ENCODE measurements at regions not wholly inside any gene's neighbourhood (a gene's known extent, or its start where the extent isn't known, plus 50 kb on each side); places are given as distances from the start of the nearest gene placed in this dataset.

DNA sequence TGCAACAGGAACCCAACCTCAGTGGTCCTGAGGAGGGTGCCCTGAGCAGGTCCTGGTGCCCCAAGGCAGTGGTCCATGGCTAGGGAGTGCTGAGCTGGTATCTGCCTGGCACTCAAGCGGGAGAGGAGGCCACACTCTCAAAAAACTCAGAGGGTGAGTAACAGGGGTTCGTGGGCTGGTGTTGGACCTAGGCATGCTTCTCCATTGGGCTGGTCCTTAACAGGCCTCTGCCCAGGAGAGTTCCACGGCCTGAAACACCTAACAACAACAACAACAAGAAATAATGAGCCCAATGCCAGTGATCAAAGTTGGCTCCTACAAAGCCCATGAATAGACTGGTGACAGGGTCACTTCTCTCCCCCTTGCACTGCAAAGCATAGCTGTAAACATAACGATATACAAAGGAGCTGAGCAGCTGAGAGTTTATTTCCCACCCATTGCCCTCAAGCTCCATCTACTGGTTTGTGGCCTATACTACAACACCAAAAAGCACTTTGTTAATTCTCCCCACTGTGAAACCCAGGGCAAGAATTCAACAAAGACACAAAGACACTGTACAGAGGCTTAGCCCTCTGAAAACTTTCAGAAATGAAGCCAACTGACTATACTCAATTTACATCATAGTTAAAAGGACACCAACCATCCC, 736.1 kb upstream of the ADGRL3 start:
- no peak overlapping the region for H3K23ac ChIP-seq (ENCODE audit: insufficient read length)
- H3K79me1 ChIP-seq (ENCODE audit: low read depth, low read length) = no peaks in the 10 kb centered on the region
- H3K36me3 ChIP-seq (ENCODE audit: control insufficient read depth in 2 of 4, insufficient read depth in 4 of 4, low read length in 3 of 4) = no peaks in the 10 kb centered on the region
- FAIRE-seq (no peak), DNase-seq (ENCODE audit: low read depth in 1 of 2, low spot score in 2 of 2) (peak in 1 of 2 experiments; percentile 49)
- H3K23me2 ChIP-seq (ENCODE audit: low read depth, low read length) = no peaks in the 10 kb centered on the region
- no peak overlapping the region for H3K14ac ChIP-seq (ENCODE audit: insufficient read length)
- peak overlapping the region; percentile 28 for H4K8ac ChIP-seq (ENCODE audit: extremely low read depth, insufficient read depth, low read length)
- no peak overlapping the region for H3K4ac ChIP-seq (replicated peaks; ENCODE audit: insufficient read length, low read depth, low read length)
- peaks cover 0 to 3% (median under 1%) of the 10 kb centered on the region in 4 experiments; a peak in 1 of 7 replicates for H3K4me1 ChIP-seq (replicated peaks in 1 of 4; ENCODE audit: control insufficient read depth in 3 of 4, insufficient read depth in 4 of 4, low read length in 3 of 4)
- no peak overlapping the region for H2AK5ac ChIP-seq (ENCODE audit: low read depth, low read length)
- H2BK20ac ChIP-seq (ENCODE audit: low read length) = no peak overlapping the region
- peak overlapping the region; percentile 68; the same call in 1 of the 2 replicates for H2BK12ac ChIP-seq (ENCODE audit: low read depth, low read length)
- H3K4me2 ChIP-seq (ENCODE audit: insufficient read depth in 1 of 2, low read depth in 2 of 2, low read length in 2 of 2) = no peak overlapping the region
- ChIA-PET CTCF (ENCODE audit: partially characterized antibody) (interaction anchor here (0.9 to 1.6 kb wide), 4 partner anchors 9 to 154 kb away, joined by 3 to 10 read pairs (median 4); no protein-coding TSS in a partner anchor), POLR2A (ENCODE audit: partially characterized antibody) (no interaction called here)
- no peak overlapping the region for H2BK5ac ChIP-seq (ENCODE audit: low read depth, low read length)
- no peak overlapping the region for H2BK120ac ChIP-seq (replicated peaks; ENCODE audit: low read depth, low read length)
- no peak overlapping the region for H3K27ac ChIP-seq (ENCODE audit: low read depth, low read length)
- H3K4me3 ChIP-seq (ENCODE audit: extremely low read depth in 1 of 4, insufficient read depth in 2 of 4, low read depth in 3 of 4, low read length in 4 of 4) = no peak overlapping the region
- no peak overlapping the region for H2BK15ac ChIP-seq (ENCODE audit: low read length)
- H3K27me3 ChIP-seq (replicated peaks in 1 of 4; ENCODE audit: control insufficient read depth in 3 of 4, extremely low read depth in 1 of 4, insufficient read depth in 3 of 4, low read length in 3 of 4) = no peaks in the 10 kb centered on the region
- WGBS, 2 experiments (ENCODE audit: extremely low coverage in 1 of 2, insufficient coverage in 1 of 2, insufficient read length in 1 of 2, insufficient replicate concordance in 2 of 2, low coverage in 1 of 2, low lambda C conversion rate in 2 of 2, missing lambda C conversion rate in 1 of 2) = 72% methylated on average over 3 of the region's 4 CpGs; no CpG with 5 or more reads in 1 of the 2 experiments
- no peaks in the 10 kb centered on the region for H3K9me3 ChIP-seq (ENCODE audit: insufficient read depth in 2 of 2, low read depth in 1 of 2, low read length in 1 of 2)
- H2AFZ ChIP-seq (ENCODE audit: low read length) = peak overlapping the region; percentile 92
- no peaks in the 10 kb centered on the region for H4K20me1 ChIP-seq (replicated peaks in 1 of 2; ENCODE audit: control insufficient read depth in 1 of 2, insufficient read depth in 2 of 2, low read length in 2 of 2)
- H4K91ac ChIP-seq (replicated peaks; ENCODE audit: insufficient read length, low read length) = no peak overlapping the region
- no peak overlapping the region for H3K9ac ChIP-seq (replicated peaks in 1 of 4; ENCODE audit: extremely low read depth in 1 of 4, low read depth in 3 of 4, low read length in 3 of 4)
- H4K5ac ChIP-seq (ENCODE audit: insufficient read length, low read depth, low read length) = no peak overlapping the region
- H3K56ac ChIP-seq (replicated peaks; ENCODE audit: insufficient read length, low read depth, low read length) = no peak overlapping the region
- no peaks in the 10 kb centered on the region for H3K79me2 ChIP-seq (ENCODE audit: control insufficient read depth in 1 of 2, insufficient read depth in 2 of 2, low read length in 2 of 2)
- no peak overlapping the region; the same call in 1 of the 2 replicates for H3K18ac ChIP-seq (ENCODE audit: extremely low read depth, low read length)
- TF ChIP-seq NRF1 (IDR thresholded peaks at IDR 0.05; ENCODE audit: low read depth, low read length) = no peak
- peak in 2 of 3 experiments; percentile 28 to 55; a peak in 3 of 4 replicates for TF ChIP-seq CTCF (IDR thresholded peaks at IDR 0.05; ENCODE audit: control extremely low read depth in 1 of 3, insufficient read depth in 1 of 3, low read depth in 1 of 3, low read length in 3 of 3)
- no peak for TF ChIP-seq ZNF274 (IDR thresholded peaks at IDR 0.05; ENCODE audit: borderline replicate concordance, extremely low read depth, low read length)
- TF ChIP-seq CTBP2 (IDR thresholded peaks at IDR 0.05; ENCODE audit: borderline replicate concordance, insufficient read depth, insufficient read length, low read length) = no peak
- no peak for TF ChIP-seq CHD2 (IDR thresholded peaks at IDR 0.05; ENCODE audit: low read length)
- peak; percentile 56 to 63 for TF ChIP-seq RAD21 (IDR thresholded peaks at IDR 0.05 in 1 of 2, conservative IDR thresholded peaks at IDR 0.05 in 1 of 2; ENCODE audit: low read depth in 2 of 2, low read length in 2 of 2)
- TF ChIP-seq POLR2A (IDR thresholded peaks at IDR 0.05; ENCODE audit: control extremely low read depth in 1 of 2, low read depth in 2 of 2, low read length in 2 of 2) = no peak
